ENCODE measurements at regions not wholly inside any gene's neighbourhood (a gene's known extent, or its start where the extent isn't known, plus 50 kb on each side); places are given as distances from the start of the nearest gene placed in this dataset.

DNA sequence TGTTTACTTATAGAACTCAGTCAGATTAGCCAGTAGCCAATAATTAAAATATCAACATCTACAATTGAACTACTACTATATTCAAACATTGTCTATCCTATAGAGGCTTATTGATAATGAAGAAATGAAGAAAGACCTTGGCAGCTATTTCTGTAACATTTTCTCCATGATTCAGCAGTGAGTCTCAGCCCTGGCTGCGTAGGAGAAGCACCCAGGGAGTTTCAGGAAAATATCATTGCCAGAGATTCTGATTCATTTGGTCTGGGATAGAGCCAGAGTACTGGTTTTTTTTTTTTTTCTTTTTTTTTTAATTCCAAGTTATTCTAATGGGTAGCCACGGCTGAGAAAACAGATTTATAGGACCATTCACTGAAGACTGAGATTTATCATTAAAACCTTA, 404.8 kb downstream of the TXNL1 start:
- FAIRE-seq = no peak

GRCh38 chr18:56226025-56226424, 412.4 kb downstream of the TXNL1 start:
- H3K36me3 ChIP-seq (ENCODE audit: control insufficient read depth, insufficient read depth, low read length) = no peaks in the 10 kb centered on the region
- FAIRE-seq (no peak), DNase-seq (ENCODE audit: low read depth) (no peak)
- H3K27me3 ChIP-seq (ENCODE audit: control insufficient read depth, insufficient read depth, low read length) = no peaks in the 10 kb centered on the region
- no peak overlapping the region for H3K4me3 ChIP-seq (ENCODE audit: low read depth, low read length)
- no peak for TF ChIP-seq CTCF (IDR thresholded peaks at IDR 0.05; ENCODE audit: insufficient read depth, low read length, severe bottlenecking)

More for the DNA sequence above, 404.8 kb downstream of the TXNL1 start:
- Histone ChIP-seq H3K4me3 (ENCODE audit: low read depth, low read length) (no peak overlapping the region), H3K27me3 (ENCODE audit: control insufficient read depth, insufficient read depth, low read length) (no peaks in the 10 kb centered on the region), H3K36me3 (ENCODE audit: control insufficient read depth, insufficient read depth, low read length) (no peaks in the 10 kb centered on the region)
- TF ChIP-seq CTCF (IDR thresholded peaks at IDR 0.05; ENCODE audit: insufficient read depth, low read length, severe bottlenecking) = no peak
- peak; percentile 71 for DNase-seq (ENCODE audit: low read depth)

DNA sequence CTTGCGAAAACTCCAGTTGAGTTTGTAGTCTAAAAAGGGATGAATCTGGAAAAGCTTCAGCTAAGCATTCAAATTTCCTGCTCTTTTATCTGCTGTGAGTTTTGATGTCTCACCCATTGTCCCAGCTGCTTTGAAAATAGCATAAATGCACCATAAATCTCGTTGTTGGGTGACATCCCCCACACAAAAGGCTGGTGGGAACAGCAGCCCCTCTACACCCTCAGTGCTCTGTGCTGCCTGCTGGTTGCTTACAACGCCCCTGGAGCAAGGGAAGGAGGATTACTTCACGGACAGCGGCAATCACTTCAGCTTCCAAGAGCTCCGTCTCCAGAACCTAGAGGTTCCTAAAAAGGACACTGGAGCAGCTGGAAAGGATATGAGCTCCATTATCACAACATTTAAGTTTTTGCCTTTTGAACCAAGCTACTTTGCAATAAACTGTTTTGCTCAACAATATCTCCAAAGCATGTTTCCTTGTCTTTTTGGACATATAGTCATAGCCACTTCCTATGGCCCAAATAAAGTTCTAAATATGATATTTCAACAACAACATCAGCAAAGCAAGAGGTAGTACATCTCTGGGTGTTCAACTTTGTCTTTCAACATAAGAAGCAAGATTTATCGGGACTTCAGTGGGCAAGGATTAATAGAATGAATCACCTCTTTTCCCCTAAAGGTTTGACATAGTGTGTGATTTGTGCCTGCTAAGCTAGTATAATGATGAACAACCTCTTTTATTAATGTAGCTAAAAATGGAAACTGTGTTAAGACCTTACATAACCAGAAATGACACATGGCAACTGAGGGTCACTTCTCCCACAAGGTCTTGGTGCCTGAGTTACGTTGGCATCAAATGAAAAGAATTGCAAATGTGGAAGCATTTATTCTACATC, 413.5 kb downstream of the TXNL1 start:
- no peak for FAIRE-seq
- Histone ChIP-seq H3K4me3 (ENCODE audit: low read depth, low read length) (no peak overlapping the region), H3K27me3 (ENCODE audit: control insufficient read depth, insufficient read depth, low read length) (no peaks in the 10 kb centered on the region), H3K36me3 (ENCODE audit: control insufficient read depth, insufficient read depth, low read length) (no peaks in the 10 kb centered on the region)
- no peak for DNase-seq (ENCODE audit: low read depth)
- TF ChIP-seq CTCF (IDR thresholded peaks at IDR 0.05; ENCODE audit: insufficient read depth, low read length, severe bottlenecking) = no peak

DNA sequence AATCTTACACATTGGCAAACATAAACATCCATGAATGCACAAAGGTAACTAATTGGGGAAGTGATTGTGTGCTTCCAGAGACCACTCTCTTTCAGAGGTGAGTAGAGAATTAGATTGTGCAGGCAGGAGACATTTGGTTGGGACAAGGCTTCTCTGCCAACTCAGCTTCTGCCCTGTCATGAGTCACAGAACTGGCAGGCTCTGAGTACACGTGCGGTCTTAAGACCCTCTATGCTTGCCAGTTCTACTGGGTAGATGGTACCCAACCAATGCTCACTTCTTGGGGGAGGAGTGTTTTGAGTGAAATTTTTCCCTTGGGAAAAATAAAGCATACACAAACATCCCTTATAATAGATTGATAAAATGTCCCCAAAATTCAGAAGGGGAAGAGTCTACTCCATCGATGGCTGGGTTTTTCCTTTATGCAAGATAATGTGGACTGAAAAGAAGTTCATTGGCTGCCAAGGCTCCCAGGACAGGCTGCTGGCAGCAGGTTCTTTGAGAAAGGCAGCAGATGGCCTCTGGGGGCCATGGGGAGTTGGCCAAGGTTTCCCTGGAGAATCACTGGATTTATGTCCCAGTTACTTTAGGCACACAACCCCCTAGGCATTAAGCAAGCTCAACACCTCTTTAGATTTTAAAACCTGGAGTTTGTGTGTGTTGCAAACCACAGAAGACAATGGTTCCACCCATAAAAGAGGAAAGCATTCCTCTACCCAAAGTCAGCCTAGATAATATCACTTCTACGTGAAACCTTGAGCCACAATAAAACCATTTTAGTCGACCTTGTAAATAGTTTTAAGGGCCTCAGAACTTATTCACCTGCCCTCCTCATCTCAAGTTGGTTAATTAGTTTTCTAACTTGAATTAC, 417.0 kb downstream of the TXNL1 start:
- H3K27me3 ChIP-seq (ENCODE audit: control insufficient read depth, insufficient read depth, low read length) = no peaks in the 10 kb centered on the region
- no peak for TF ChIP-seq CTCF (IDR thresholded peaks at IDR 0.05; ENCODE audit: insufficient read depth, low read length, severe bottlenecking)
- H3K36me3 ChIP-seq (ENCODE audit: control insufficient read depth, insufficient read depth, low read length) = no peaks in the 10 kb centered on the region
- DNase-seq (ENCODE audit: low read depth) (no peak), FAIRE-seq (no peak)
- H3K4me3 ChIP-seq (ENCODE audit: low read depth, low read length) = no peak overlapping the region

DNA sequence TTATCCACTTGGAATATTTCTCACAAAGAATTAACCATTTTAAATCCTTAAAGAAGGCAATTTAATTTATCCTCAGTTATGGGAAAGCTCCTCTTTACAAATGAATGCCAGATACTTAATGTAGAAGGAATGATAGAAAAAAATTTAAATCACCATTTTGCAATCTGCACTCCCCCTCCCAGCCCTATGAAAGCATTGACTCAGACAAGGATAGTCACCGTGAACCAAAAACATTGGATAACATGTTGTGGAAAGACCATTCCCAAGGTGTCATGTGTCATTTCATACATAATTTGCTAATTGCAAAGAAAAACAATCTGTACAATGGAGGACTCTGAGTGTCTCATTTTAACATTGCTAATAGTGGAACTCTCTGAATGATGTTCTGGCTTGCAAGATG, 421.0 kb downstream of the TXNL1 start:
- no peak for TF ChIP-seq CTCF (IDR thresholded peaks at IDR 0.05; ENCODE audit: insufficient read depth, low read length, severe bottlenecking)
- FAIRE-seq = peak; percentile 79
- DNase-seq (ENCODE audit: low read depth) = no peak
- Histone ChIP-seq H3K27me3 (ENCODE audit: control insufficient read depth, insufficient read depth, low read length) (no peaks in the 10 kb centered on the region), H3K4me3 (ENCODE audit: low read depth, low read length) (no peak overlapping the region), H3K36me3 (ENCODE audit: control insufficient read depth, insufficient read depth, low read length) (no peaks in the 10 kb centered on the region)

Data from bronchial epithelial cell (primary cell).